T-helper 1 cell (primary cell): ENCODE measurements at regions not wholly inside any gene's neighbourhood (a gene's known extent, or its start where the extent isn't known, plus 50 kb on each side); places are given as distances from the start of the nearest gene placed in this dataset.
A peak's percentile ranks its signal among the peaks of the same experiment; 100 is the strongest.

Experiments
- DNase-seq, 5 donors: peaks; one replicate each; pipeline ENCODE4 v3.0.0-alpha.2; 2012 to 2020

GRCh38 chr15:87219650-87220615 is 1036.6 kb downstream of the NTRK3 start:
- DNase-seq, result no peak

- no peak for DNase-seq
Measured at GRCh38 chr15:87215100-87215499, 1041.4 kb downstream of the NTRK3 start.

DNA sequence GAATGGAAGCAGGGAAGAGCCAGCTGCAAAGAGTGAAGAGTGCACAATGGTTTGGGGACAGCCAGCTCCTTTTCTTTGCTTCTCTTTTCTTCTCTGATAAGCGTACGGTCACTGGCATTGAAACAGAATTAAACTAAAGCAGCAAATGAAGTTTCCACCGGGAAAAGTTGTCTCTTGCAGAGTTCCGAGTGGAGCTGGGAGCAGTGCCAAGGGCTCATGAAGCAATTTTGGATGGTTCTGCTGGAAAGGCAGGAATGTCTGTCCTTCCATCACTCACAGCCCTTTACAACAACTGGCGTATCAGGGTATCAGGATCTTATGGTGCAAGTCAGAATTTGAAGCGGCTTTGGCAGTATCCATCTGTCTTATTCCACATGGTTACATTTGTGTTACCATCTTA is 1042.9 kb downstream of the NTRK3 start:
- DNase-seq, result no peak

DNA sequence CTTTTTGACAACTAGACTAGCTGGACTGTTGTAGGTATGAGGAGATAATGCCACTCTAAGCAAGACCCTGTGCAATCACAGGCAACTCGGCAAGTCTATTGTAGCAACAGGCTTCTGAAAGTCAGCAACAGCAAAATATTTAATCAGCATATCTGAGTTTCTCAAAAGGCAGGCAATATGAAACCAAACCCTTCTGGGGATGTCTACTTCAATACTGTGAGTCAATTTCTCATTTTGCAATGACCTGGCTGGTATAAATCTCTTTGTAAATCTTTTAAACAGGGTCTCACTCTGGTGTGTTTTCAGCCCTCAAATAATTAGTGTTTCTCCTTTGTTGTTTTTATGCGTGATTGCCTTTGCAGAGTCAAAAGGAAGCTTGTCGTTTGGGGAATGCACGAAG is 1044.5 kb downstream of the NTRK3 start:
- DNase-seq, result no peak

DNA sequence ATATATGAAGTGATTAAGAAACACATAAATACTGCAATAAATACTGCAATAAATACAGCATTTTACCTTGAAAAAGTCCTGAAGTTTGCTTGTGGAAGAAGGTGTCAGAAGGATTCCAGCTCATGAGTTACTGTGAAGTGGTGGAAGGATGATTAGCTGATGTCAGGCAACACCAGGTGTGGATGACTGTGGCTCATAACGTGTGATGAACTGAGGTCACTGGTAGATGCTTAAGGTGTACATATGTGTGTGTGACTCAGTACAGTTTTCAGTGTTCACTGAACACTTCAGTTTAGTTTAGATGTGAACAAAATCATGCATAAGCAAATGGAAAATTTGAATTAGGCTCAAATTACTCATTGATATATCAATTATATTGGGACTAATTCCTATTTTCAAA is 1045.0 kb downstream of the NTRK3 start:
- DNase-seq, result no peak

DNA sequence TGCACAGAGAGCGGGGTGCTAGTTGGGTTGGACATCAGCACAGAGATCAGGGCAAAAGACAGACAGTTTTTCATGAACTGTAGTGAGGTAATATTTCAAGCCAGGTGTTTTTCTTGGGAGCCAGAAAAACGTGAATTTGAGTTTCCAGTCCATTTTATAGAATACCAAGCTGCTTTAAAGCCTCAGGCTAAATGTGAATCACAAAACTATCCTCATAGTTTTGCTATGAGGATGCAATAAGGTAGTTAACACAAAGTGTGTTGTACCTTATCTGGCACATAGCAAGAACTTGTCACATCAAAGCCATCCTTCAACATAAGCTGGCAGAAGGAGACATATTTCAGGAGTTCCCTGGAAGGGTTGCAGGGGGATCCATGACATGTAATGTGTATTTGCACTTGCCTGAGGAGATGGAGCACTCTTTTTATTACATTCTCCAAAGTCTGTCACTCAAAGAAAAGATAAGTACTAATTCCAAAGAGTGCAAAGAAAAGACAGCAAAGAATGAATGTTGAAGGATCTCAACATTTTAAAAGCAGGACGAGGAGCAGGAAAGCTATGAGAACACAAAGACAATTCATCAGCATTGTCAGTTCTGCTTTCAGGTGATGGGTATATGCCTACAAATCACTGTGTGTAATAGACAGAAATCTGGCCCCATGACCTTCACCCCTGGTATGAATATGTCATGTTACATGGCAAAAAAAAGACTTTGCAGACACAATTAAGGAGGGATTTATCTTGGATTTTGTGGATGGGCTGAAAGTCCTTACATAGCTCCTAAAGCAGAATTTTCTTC is 1046.4 kb downstream of the NTRK3 start:
- DNase-seq, result no peak

DNA sequence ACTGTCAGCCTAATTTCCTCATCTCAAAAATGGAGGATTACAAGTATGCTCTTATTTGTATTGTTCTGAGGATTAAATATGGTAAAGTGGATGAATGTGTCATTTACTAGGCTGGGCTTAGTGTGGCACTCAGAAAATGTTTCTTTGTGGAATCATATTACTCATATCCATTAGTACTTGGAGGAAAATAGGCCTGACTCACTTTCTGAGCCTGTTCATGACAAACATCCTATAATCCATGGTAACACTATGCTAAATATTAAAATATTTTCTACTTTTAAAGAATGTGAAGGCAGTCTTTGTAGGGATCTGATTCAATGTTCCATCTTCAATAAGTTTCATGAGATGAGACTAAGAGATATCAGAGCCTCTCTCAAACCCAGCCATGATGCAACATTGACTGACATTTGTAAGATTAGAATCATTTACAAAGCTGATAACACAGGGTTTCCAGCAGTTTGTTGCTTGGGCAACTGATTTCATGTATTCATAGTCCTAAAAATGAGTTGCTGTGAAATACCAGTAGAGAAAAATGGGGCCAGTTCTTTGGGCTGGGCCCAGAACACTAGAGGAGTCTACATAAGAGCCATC is 1048.5 kb downstream of the NTRK3 start:
- no peak for DNase-seq

- no peak for DNase-seq
Measured at GRCh38 chr15:87207251-87207650, 1049.3 kb downstream of the NTRK3 start.

DNA sequence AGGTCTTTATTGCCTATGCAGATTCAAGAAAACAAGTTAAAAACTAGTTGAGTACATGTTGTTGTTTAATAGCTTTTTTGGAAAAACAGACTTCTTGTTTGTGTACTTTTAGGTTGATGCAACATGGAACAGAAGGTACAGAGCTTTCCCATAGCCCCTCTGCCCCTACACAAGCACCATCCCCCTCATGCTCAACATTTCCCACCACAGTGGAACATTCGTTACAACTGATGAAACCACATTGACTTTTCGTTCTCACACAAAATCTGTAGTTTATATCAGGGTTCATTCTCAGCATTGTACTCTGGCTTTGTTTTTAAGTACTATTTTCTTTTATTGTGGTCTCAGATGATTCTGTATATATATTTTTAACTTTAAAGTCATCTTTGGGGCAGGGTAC is 1054.6 kb downstream of the NTRK3 start:
- no peak for DNase-seq

- DNase-seq, result no peak
Measured at GRCh38 chr15:87200149-87200548, 1056.4 kb downstream of the NTRK3 start.

- no peak for DNase-seq
Measured at GRCh38 chr15:87197981-87198380, 1058.6 kb downstream of the NTRK3 start.

DNA sequence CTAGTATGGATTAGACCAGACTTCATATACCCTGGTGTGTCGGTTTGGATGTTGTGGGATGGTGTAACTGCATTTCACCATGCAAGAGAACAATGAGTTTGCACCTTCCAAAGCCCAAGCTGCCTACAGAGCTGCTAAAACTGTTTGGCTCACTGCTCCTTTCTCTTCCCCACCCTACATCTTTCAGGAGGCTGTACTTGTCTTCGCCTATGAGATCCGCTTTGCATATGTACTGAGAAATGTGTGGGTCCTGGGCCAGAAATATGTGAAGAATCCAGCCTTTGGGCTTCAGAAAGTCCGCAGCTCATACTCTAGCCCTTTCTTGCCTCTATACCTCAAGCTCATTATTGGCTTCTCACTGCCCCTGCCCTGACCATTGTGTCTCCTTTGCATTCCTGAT is 1060.0 kb downstream of the NTRK3 start:
- DNase-seq, result no peak

DNA sequence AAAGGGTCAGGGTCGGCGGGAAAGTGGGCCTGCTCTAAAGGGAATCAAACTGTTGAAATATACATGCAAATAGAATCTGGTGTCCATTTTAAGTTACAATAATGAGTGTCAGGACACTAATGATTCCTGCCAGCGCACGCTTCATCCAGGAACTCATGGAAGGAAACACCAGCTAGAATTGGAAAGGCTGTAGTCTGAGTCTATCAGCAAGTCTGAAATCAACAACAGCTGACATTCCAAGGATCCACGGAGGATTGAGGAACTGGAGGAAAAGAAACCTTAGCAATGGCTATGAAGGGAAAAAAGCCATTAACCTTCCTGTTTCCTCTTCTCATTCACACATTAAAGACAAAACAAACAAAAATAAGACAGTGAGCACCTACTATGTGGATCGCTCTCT is 1063.1 kb downstream of the NTRK3 start:
- no peak for DNase-seq

GRCh38 chr15:87167706-87168105 is 1088.0 kb downstream of the AGBL1 start:
- DNase-seq, result no peak

DNA sequence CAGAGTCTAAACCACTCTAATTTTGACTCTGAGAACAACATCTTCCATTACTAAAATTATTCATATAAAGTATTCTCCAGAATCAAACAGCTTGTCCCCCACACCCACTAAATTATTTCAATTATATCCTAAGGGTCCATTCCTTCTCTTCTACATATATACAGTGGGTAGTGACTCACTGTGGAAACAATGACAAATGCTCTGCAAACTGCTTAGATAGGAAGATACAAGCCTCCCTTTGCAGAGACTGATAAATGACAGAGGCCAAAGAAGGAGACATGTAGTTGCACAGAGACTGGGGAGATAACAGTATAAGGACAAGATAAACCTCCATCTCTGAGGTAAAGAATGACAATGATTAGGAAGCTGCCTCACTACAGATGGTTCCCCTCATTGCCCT is 1087.4 kb downstream of the AGBL1 start:
- no peak for DNase-seq

DNA sequence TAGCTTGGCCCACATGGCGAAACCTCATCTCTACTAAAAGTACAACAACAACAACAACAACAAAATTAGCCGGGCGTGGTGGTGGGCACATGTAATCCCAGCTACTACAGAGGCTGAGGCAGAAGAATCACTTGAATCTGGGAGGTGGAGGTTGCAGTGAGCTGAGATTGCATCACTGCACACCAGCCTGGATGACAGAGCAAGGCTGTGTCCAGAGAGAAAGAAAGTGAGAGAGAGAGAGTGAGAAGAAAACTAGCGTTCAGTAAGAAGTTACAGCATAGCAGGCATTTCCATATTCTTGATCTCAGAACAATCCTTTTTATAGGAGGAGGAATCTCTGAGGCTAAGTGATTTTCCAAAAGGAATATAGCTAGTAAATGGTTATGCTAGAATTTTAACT is 1076.1 kb downstream of the AGBL1 start:
- DNase-seq, result peak in 1 of 5 donors; percentile 1

- DNase-seq, result peak in 1 of 5 donors; percentile 66
Measured at GRCh38 chr15:87154761-87155160, 1075.1 kb downstream of the AGBL1 start.

DNA sequence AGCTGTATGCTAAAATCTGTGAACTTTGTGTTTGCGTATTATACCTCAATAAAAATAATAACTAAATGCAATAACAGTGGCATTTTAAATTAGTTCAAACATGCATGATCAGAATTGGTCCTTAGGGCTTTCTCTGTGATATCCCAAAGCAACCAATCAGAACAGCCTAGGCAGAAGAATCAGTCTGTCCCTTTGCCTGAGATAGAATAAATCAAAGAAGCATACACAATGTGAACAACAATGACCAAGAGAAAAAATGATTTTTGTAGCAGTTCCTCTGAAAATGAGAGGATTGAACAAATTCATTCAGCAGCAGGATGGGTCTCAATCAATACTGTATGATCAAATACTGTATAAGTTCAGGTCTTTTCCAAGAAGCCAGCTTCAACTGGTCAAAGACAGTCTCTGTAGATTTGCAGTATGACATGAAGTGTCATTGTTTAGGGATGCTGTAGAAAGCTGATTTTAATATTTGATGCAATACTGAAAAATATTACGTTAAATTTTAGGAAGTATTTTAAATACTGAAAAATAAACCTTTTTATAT is 1071.6 kb downstream of the AGBL1 start:
- no peak for DNase-seq

GRCh38 chr15:87145696-87146095 is 1066.0 kb downstream of the AGBL1 start:
- no peak for DNase-seq

GRCh38 chr15:87144775-87145174 is 1065.1 kb downstream of the AGBL1 start:
- DNase-seq, result no peak

DNA sequence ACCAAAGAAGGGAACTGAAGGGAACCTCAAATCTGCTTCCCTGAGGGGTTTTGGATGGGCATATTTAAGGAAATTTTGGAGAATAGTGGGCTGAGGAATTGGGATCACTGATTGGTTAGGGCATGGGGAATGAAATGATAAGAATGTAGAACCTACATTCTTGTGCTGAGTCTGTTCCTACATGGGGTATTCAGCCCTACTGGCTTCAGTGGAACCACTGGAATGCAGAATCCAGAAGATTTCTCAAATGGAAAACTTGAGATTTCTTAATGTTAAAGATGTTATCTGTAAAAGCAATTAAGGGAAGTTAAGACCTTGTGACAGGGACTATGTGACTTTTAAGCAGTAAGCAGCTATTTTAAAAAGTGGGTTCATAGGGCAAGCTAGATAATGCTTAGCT is 1062.4 kb downstream of the AGBL1 start:
- DNase-seq, result no peak

GRCh38 chr15:87135109-87135508 is 1055.4 kb downstream of the AGBL1 start:
- no peak for DNase-seq

GRCh38 chr15:87133704-87134103 is 1054.0 kb downstream of the AGBL1 start:
- no peak for DNase-seq
